HepG2 (cell line): ENCODE measurements at regions not wholly inside any gene's neighbourhood (a gene's known extent, or its start where the extent isn't known, plus 50 kb on each side); places are given as distances from the start of the nearest gene placed in this dataset.

Experiments
- HNRNPUL1 ChIP-seq: fragments of 200-400 bp; formaldehyde crosslinking; IDR thresholded peaks from 2 replicates; pipeline ENCODE4 v1.6.1; 2017; ENCODE audit warnings: low read depth, mild to moderate bottlenecking, low read length, moderate library complexity
- NR2C2 ChIP-seq: sonication (generic); formaldehyde crosslinking; IDR thresholded peaks from 2 replicates; pipeline ENCODE4 v1.4.0; 2020; ENCODE audit warnings: missing genetic modification reagents, mild to moderate bottlenecking, moderate library complexity, borderline replicate concordance
- RAD21 ChIP-seq: fragments of 450-650 bp; formaldehyde crosslinking; IDR thresholded peaks from 2 replicates; pipeline ENCODE4 v1.5.0; 2020; ENCODE audit warnings: mild to moderate bottlenecking
- TP53 ChIP-seq: sonication (generic); formaldehyde crosslinking; conservative IDR thresholded peaks from 2 replicates; pipeline ENCODE4 v1.4.0; 2020; ENCODE audit warnings: missing genetic modification reagents
- ZNF720 ChIP-seq: sonication (generic); formaldehyde crosslinking; IDR thresholded peaks from 2 replicates; pipeline ENCODE4 v1.4.0; 2020; ENCODE audit warnings: missing genetic modification reagents
- TF ChIP-seq, protein P1 (sequence below): sonication (generic); formaldehyde crosslinking; IDR thresholded peaks from 2 replicates; pipeline ENCODE4 v1.4.0; 2020; ENCODE audit warnings: mild to moderate bottlenecking, missing genetic modification reagents

DNA sequence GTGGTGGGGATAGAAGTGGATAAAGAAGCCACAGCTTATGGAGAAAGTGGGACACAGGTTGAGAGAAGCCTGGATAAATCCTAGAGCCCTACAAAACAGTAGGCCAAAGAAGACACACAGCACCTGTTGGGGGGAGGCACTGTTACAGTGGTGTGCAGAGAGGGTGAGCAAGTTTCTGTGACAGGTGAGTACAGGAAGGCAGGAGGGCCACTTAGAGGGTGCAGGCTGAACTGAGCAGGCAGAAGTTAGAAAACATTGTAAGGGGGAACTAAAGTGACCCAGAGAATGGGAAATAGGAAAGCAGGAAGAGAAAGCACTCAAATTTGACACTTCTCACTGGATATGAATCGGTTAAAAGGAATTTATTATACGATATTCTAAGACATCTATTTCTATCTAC is 146.1 kb upstream of the TMCO5A start:
- TF ChIP-seq RAD21 (CRISPR knock-in tag) = no peak
- no peak for TF ChIP-seq ZNF720 (CRISPR knock-in tag)
- TF ChIP-seq HNRNPUL1 = no peak
- no peak for TF ChIP-seq NR2C2 (CRISPR knock-in tag)
- TF ChIP-seq, protein P1, sequence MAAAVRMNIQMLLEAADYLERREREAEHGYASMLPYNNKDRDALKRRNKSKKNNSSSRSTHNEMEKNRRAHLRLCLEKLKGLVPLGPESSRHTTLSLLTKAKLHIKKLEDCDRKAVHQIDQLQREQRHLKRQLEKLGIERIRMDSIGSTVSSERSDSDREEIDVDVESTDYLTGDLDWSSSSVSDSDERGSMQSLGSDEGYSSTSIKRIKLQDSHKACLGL (CRISPR knock-in tag) = no peak
- no peak for TF ChIP-seq TP53
